ENCODE measurements at regions not wholly inside any gene's neighbourhood (a gene's known extent, or its start where the extent isn't known, plus 50 kb on each side); places are given as distances from the start of the nearest gene placed in this dataset.

GRCh38 chr16:86189934-86190333 is 291.0 kb downstream of the IRF8 start:
- TF ChIP-seq, protein P1, sequence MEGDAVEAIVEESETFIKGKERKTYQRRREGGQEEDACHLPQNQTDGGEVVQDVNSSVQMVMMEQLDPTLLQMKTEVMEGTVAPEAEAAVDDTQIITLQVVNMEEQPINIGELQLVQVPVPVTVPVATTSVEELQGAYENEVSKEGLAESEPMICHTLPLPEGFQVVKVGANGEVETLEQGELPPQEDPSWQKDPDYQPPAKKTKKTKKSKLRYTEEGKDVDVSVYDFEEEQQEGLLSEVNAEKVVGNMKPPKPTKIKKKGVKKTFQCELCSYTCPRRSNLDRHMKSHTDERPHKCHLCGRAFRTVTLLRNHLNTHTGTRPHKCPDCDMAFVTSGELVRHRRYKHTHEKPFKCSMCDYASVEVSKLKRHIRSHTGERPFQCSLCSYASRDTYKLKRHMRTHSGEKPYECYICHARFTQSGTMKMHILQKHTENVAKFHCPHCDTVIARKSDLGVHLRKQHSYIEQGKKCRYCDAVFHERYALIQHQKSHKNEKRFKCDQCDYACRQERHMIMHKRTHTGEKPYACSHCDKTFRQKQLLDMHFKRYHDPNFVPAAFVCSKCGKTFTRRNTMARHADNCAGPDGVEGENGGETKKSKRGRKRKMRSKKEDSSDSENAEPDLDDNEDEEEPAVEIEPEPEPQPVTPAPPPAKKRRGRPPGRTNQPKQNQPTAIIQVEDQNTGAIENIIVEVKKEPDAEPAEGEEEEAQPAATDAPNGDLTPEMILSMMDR (optimal IDR thresholded peaks at IDR 0.05 in 1 of 3, IDR thresholded peaks at IDR 0.05 in 1 of 3, conservative IDR thresholded peaks at IDR 0.05 in 1 of 3; ENCODE audit: extremely low read depth in 1 of 3, insufficient read depth in 2 of 3, low read length in 3 of 3), result no peak
- no peak for TF ChIP-seq EZH2 (IDR thresholded peaks at IDR 0.05; ENCODE audit: low read length)

Measured in keratinocyte (primary cell).